Suprapubic skin (tissue), 4 donors: ENCODE measurements at regions not wholly inside any gene's neighbourhood (a gene's known extent, or its start where the extent isn't known, plus 50 kb on each side); places are given as distances from the start of the nearest gene placed in this dataset.

Source experiments
- EP300 ChIP-seq: sonication (generic); formaldehyde crosslinking; IDR thresholded peaks from one replicate; pipeline ENCODE4 v1.6.1; 2017; ENCODE audit warnings: antibody characterized with exemption
- POLR2A ChIP-seq, 2 donors: fragments of 450-650 bp; IDR thresholded peaks; one replicate each; pipeline ENCODE4 v1.6.1; 2017; ENCODE audit warnings: antibody characterized with exemption in 2 of 2, mild to moderate bottlenecking in 2 of 2, moderate library complexity in 2 of 2
- POLR2AphosphoS5 ChIP-seq, 3 donors: sonication (generic); formaldehyde crosslinking; IDR thresholded peaks; one replicate each; pipeline ENCODE4 v1.6.1; 2017; ENCODE audit warnings: antibody characterized with exemption in 3 of 3
- TF ChIP-seq, protein P1 (sequence below), 2 donors: fragments of 200-600 bp in 1 of 2; fragments of 450-650 bp in 1 of 2; sonication (generic) in 1 of 2; IDR thresholded peaks; one replicate each; pipeline ENCODE4 v1.5.1; 2016 to 2019; ENCODE audit warnings: antibody characterized with exemption in 2 of 2, mild to moderate bottlenecking in 1 of 2, moderate library complexity in 1 of 2

DNA sequence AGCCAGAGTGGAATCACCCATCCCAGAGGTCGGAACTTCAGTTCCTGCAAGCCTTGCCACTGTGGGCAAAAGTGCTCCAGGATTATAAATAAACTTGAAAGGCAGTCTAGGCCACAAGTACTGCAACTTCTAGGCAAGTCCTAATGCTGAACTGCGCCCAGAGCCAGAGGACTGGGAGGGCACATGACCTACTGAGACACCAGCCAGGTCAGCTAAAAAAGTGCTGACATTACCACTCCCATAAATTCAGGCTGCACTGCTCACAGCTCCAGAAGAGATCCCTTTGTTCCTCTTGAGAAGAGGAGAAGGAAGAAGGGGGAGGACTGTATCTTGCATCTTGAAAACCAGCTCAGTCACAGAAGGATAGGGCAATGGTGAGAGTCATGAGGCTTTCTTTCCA, 1084.1 kb upstream of the PHF14 start:
- TF ChIP-seq, protein P1, sequence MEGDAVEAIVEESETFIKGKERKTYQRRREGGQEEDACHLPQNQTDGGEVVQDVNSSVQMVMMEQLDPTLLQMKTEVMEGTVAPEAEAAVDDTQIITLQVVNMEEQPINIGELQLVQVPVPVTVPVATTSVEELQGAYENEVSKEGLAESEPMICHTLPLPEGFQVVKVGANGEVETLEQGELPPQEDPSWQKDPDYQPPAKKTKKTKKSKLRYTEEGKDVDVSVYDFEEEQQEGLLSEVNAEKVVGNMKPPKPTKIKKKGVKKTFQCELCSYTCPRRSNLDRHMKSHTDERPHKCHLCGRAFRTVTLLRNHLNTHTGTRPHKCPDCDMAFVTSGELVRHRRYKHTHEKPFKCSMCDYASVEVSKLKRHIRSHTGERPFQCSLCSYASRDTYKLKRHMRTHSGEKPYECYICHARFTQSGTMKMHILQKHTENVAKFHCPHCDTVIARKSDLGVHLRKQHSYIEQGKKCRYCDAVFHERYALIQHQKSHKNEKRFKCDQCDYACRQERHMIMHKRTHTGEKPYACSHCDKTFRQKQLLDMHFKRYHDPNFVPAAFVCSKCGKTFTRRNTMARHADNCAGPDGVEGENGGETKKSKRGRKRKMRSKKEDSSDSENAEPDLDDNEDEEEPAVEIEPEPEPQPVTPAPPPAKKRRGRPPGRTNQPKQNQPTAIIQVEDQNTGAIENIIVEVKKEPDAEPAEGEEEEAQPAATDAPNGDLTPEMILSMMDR (IDR thresholded peaks at IDR 0.05), result no peak
- TF ChIP-seq EP300 (no peak), POLR2AphosphoS5 (IDR thresholded peaks at IDR 0.05) (no peak), POLR2A (IDR thresholded peaks at IDR 0.05) (no peak)
